ENCODE measurements at regions not wholly inside any gene's neighbourhood (a gene's known extent, or its start where the extent isn't known, plus 50 kb on each side); places are given as distances from the start of the nearest gene placed in this dataset.

DNA sequence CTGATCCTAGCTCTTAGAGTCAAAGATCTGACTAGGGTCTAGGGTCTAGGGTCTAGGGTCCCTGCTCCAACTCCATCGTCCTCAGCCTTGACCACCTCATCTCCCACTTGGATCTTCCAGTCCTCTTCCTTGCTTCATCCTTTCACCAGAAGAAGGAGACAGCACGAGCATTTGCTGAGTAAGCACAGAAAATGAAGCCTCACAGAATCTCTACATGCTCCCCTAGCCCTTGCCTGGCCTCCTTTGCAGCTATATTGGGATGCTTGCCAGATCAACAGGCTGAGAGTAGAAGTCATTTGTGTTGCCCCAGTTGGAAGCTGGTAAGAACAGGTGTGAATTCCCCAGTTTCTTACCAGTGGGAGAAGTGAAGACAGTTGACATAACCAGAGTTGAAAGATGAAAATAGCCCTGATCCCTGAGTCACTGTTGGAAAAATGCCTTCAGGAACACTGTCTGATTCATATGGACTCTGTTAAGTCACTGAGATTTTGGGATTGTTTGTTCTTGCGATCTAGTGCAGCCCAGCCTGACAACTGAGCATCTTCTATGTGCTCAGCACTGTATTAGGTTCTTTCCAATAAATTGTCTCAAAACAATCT, 552.5 kb downstream of the INSC start:
- H3K23me2 ChIP-seq (ENCODE audit: insufficient read length, low read depth, low read length, poor library complexity, severe bottlenecking), result no peaks in the 10 kb centered on the region
- H2BK5ac ChIP-seq (ENCODE audit: insufficient read length, low read length), result no peak overlapping the region
- no peaks in the 10 kb centered on the region for H3K27me3 ChIP-seq (ENCODE audit: insufficient read depth, low read length)
- H2BK12ac ChIP-seq (ENCODE audit: insufficient read length, low read depth, low read length), result no peak overlapping the region
- H4K5ac ChIP-seq (ENCODE audit: insufficient read length, low read depth, low read length), result no peak overlapping the region
- no peak overlapping the region for H3T11ph ChIP-seq (ENCODE audit: low read length)
- no peak overlapping the region for H3K27ac ChIP-seq (ENCODE audit: insufficient read length, low read depth, low read length)
- no peaks in the 10 kb centered on the region for H3K9me3 Mint-ChIP-seq
- no peak overlapping the region for H3K9ac ChIP-seq (ENCODE audit: extremely low read depth, insufficient read length, low read length)
- TF ChIP-seq, protein P1, sequence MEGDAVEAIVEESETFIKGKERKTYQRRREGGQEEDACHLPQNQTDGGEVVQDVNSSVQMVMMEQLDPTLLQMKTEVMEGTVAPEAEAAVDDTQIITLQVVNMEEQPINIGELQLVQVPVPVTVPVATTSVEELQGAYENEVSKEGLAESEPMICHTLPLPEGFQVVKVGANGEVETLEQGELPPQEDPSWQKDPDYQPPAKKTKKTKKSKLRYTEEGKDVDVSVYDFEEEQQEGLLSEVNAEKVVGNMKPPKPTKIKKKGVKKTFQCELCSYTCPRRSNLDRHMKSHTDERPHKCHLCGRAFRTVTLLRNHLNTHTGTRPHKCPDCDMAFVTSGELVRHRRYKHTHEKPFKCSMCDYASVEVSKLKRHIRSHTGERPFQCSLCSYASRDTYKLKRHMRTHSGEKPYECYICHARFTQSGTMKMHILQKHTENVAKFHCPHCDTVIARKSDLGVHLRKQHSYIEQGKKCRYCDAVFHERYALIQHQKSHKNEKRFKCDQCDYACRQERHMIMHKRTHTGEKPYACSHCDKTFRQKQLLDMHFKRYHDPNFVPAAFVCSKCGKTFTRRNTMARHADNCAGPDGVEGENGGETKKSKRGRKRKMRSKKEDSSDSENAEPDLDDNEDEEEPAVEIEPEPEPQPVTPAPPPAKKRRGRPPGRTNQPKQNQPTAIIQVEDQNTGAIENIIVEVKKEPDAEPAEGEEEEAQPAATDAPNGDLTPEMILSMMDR (conservative IDR thresholded peaks at IDR 0.05), result no peak
- H3K56ac ChIP-seq (ENCODE audit: insufficient read length, low read depth, low read length), result no peak overlapping the region
- no peak overlapping the region for H2AK5ac ChIP-seq (ENCODE audit: insufficient read length, low read length)
- no CpG with 5 or more reads among the region's 3 CpGs for WGBS (ENCODE audit: extremely low coverage, insufficient read length, low lambda C conversion rate)
- H3K27me3 Mint-ChIP-seq (ENCODE audit: low read depth), result peaks cover 9% of the 10 kb centered on the region
- H3K4me2 ChIP-seq (ENCODE audit: insufficient read depth, insufficient read length, low read length), result no peak overlapping the region
- no peaks in the 10 kb centered on the region for H3K79me1 ChIP-seq (ENCODE audit: insufficient read depth, low read depth, low read length, poor library complexity, severe bottlenecking)
- no peak overlapping the region for H2BK15ac ChIP-seq (ENCODE audit: low read depth, low read length)
- H4K20me1 ChIP-seq (ENCODE audit: control insufficient read depth, insufficient read depth, insufficient read length), result no peaks in the 10 kb centered on the region
- H3K9me3 ChIP-seq (ENCODE audit: control insufficient read depth, low read depth, low read length), result no peaks in the 10 kb centered on the region
- H3K23ac ChIP-seq (ENCODE audit: insufficient read length, low read depth, low read length), result no peak overlapping the region
- H3K36me3 Mint-ChIP-seq (ENCODE audit: insufficient read depth in 1 of 3, low read depth in 3 of 3), result no peaks in the 10 kb centered on the region
- no peak overlapping the region for H2BK20ac ChIP-seq (ENCODE audit: low read depth, low read length, poor library complexity, severe bottlenecking)
- no peaks in the 10 kb centered on the region for H3K79me2 ChIP-seq (ENCODE audit: insufficient read depth, low read length)
- no peak for DNase-seq
- H3K4ac ChIP-seq (ENCODE audit: low read depth, low read length), result no peak overlapping the region
- no peak overlapping the region for H2BK120ac ChIP-seq (ENCODE audit: low read depth, low read length, poor library complexity, severe bottlenecking)
- H2AFZ ChIP-seq (ENCODE audit: low read length), result no peak overlapping the region
- no peak overlapping the region for H4K91ac ChIP-seq (ENCODE audit: insufficient read length, low read depth, low read length)
- no peak overlapping the region for H3K4me3 Mint-ChIP-seq
- no peaks in the 10 kb centered on the region; the same call in 1 of the 2 replicates for H3K4me1 ChIP-seq (ENCODE audit: insufficient read depth, low read length)
- H3K18ac ChIP-seq (ENCODE audit: insufficient read length, low read depth, low read length), result no peak overlapping the region
- peaks cover 13 to 15% of the 10 kb centered on the region in 2 experiments for H3K4me1 Mint-ChIP-seq
- H3K27ac Mint-ChIP-seq, result no peak overlapping the region
- H4K8ac ChIP-seq (replicated peaks; ENCODE audit: insufficient read length, low read depth, low read length), result no peak overlapping the region
- no peak overlapping the region for H3K14ac ChIP-seq (ENCODE audit: insufficient read depth, low read length)

Data from H9 (cell line).